NB4 (cell line): ENCODE measurements at regions not wholly inside any gene's neighbourhood (a gene's known extent, or its start where the extent isn't known, plus 50 kb on each side); places are given as distances from the start of the nearest gene placed in this dataset.

Experiments used
- MYC ChIP-seq: IDR thresholded peaks from 2 replicates; pipeline ENCODE4 v1.6.1; 2011; ENCODE audit warnings: low read depth, low read length
- POLR2A ChIP-seq: IDR thresholded peaks from 2 replicates; pipeline ENCODE4 v1.6.1; 2011; ENCODE audit warnings: mild to moderate bottlenecking; ENCODE audit not compliant: insufficient read length; ENCODE audit errors: extremely low read depth
- TF ChIP-seq, protein P1 (sequence below): IDR thresholded peaks from one replicate; pipeline ENCODE4 v1.5.1; 2012; ENCODE audit warnings: low read depth, low read length
- TF ChIP-seq, protein P2 (sequence below): IDR thresholded peaks from 2 replicates; pipeline ENCODE4 v1.6.1; 2011; ENCODE audit warnings: low read depth, low read length

DNA sequence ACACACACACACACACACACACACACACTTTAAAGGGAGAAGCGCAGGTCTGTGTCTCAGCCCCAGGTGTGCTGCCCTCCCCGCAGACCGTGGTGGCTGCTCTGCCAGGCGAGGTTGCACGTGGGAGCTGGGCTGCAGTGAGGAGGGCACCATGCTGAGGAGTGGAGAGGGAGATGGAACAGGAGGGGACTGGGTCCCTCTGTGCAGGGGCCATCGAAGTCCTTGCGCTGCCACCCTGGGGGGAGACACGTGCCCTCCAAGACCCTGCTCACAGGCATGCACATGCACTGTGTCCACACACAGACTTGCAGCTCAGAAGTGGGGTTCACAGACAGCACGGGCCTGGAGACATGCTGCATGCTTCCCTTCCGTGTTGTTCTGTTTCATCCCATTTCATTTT lies 65.5 kb upstream of the HGFAC start:
- TF ChIP-seq POLR2A: no peak
- TF ChIP-seq, protein P1, sequence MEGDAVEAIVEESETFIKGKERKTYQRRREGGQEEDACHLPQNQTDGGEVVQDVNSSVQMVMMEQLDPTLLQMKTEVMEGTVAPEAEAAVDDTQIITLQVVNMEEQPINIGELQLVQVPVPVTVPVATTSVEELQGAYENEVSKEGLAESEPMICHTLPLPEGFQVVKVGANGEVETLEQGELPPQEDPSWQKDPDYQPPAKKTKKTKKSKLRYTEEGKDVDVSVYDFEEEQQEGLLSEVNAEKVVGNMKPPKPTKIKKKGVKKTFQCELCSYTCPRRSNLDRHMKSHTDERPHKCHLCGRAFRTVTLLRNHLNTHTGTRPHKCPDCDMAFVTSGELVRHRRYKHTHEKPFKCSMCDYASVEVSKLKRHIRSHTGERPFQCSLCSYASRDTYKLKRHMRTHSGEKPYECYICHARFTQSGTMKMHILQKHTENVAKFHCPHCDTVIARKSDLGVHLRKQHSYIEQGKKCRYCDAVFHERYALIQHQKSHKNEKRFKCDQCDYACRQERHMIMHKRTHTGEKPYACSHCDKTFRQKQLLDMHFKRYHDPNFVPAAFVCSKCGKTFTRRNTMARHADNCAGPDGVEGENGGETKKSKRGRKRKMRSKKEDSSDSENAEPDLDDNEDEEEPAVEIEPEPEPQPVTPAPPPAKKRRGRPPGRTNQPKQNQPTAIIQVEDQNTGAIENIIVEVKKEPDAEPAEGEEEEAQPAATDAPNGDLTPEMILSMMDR: no peak
- TF ChIP-seq MYC: no peak
- TF ChIP-seq, protein P2, sequence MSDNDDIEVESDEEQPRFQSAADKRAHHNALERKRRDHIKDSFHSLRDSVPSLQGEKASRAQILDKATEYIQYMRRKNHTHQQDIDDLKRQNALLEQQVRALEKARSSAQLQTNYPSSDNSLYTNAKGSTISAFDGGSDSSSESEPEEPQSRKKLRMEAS: no peak
